Activated B cell treated with CpG ODN at 0.5 μM for 24 hours (primary cell): ENCODE measurements at regions not wholly inside any gene's neighbourhood (a gene's known extent, or its start where the extent isn't known, plus 50 kb on each side); places are given as distances from the start of the nearest gene placed in this dataset.

Experiments used
- ATAC-seq: fragments of 200-7000 bp; cut with Tn5 transposase; one replicate; pipeline ENCODE4 v1.10.0; 2021; ENCODE audit warnings: low read depth, mild to moderate bottlenecking, moderate library complexity
- CTCF ChIA-PET: fragments of 350-600 bp; sonication (Branson Sonifier 250); formaldehyde crosslinking; loops from one replicate; lab custom pipeline; 2021; ENCODE audit warnings: antibody characterized with exemption; lab: Charles Lee
- POLR2A ChIA-PET: fragments of 350-600 bp; sonication (Branson Sonifier 250); formaldehyde crosslinking; loops from one replicate; lab custom pipeline; 2021; ENCODE audit warnings: antibody characterized with exemption; lab: Charles Lee
- DNase-seq: peaks from one replicate; pipeline ENCODE4 v3.0.0; 2022
- H3K27ac Mint-ChIP-seq: one replicate; pipeline ENCODE4 v1.8.0; 2020; ENCODE audit warnings: mixed read lengths
- H3K27me3 Mint-ChIP-seq: one replicate; pipeline ENCODE4 v1.8.0; 2021; ENCODE audit warnings: mixed read lengths
- H3K36me3 Mint-ChIP-seq: one replicate; pipeline ENCODE4 v1.8.0; 2021; ENCODE audit warnings: low read depth, mixed read lengths
- H3K4me1 Mint-ChIP-seq: one replicate; pipeline ENCODE4 v1.8.0; 2021; ENCODE audit warnings: mixed read lengths
- H3K4me3 Mint-ChIP-seq: one replicate; pipeline ENCODE4 v1.8.0; 2020; ENCODE audit warnings: mild to moderate bottlenecking, mixed read lengths
- H3K9me3 Mint-ChIP-seq: one replicate; pipeline ENCODE4 v1.8.0; 2020; ENCODE audit warnings: mixed read lengths
- intact Hi-C: fragments of 100-400 bp; cut with micrococcal nuclease; formaldehyde crosslinking; loops from one replicate; pipeline ENCODE4 v1.15.1; 2024
- TF ChIP-seq, protein P1 (sequence below): fragments of 200-600 bp; IDR thresholded peaks from one replicate; pipeline ENCODE4 v1.8.0; 2022; ENCODE audit warnings: antibody characterized with exemption, mild to moderate bottlenecking

DNA sequence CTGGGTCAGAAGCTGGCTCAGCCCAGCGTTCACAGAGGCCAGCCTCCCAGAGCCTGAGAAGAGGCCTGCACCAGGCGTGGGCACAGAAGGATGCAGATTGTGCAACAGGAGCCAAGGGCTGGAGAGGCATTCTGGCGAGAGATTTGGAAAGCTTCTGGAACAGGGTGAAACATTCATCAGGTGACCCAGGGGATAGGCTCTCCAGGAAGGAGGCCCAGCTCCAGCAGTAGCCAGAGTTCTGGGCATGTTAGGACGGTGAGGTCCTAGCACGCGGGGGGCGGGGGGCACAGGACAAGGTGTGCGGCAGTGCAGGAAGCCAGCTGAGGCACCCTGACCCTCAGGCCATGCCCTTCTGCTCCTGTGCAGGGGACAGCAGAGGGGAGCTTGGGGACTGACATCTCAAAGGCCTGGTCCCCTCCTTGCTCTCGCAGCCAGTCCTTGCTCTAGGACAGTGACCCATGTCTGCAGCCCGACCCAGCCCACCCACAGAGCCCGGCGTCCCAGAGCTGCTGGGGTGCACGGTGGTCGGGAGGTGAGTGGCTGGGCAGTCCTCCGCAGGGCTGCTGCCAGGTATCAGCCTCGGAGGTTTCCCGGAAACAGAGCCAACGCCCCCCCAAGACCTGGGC, 111.7 kb upstream of the KLF13 start:
- POLR2A ChIA-PET, result interaction anchor here (0.5 to 5.9 kb wide), 36 partner anchors 9 to 275 kb away, joined by 3 to 173 read pairs (median 6); partner anchors contain the start of gene KLF13
- Mint-ChIP-seq H3K9me3 (no peaks in the 10 kb centered on the region), H3K36me3 (peaks cover 2% of the 10 kb centered on the region), H3K4me3 (peak overlapping the region; percentile 88), H3K27ac (peak overlapping the region; percentile 79), H3K27me3 (no peaks in the 10 kb centered on the region), H3K4me1 (peaks cover 39% of the 10 kb centered on the region)
- DNase-seq, result no peak
- no peak for ATAC-seq
- CTCF ChIA-PET, result interaction anchor here (0.8 to 5.0 kb wide), 26 partner anchors 9 to 276 kb away, joined by 3 to 69 read pairs (median 5); partner anchors contain the start of gene KLF13
- intact Hi-C loops, result loop anchor here (1.0 to 5.0 kb wide), 10 partner anchors 40 to 273 kb away; partner anchors contain the start of genes KLF13 and MTMR10
- TF ChIP-seq, protein P1, sequence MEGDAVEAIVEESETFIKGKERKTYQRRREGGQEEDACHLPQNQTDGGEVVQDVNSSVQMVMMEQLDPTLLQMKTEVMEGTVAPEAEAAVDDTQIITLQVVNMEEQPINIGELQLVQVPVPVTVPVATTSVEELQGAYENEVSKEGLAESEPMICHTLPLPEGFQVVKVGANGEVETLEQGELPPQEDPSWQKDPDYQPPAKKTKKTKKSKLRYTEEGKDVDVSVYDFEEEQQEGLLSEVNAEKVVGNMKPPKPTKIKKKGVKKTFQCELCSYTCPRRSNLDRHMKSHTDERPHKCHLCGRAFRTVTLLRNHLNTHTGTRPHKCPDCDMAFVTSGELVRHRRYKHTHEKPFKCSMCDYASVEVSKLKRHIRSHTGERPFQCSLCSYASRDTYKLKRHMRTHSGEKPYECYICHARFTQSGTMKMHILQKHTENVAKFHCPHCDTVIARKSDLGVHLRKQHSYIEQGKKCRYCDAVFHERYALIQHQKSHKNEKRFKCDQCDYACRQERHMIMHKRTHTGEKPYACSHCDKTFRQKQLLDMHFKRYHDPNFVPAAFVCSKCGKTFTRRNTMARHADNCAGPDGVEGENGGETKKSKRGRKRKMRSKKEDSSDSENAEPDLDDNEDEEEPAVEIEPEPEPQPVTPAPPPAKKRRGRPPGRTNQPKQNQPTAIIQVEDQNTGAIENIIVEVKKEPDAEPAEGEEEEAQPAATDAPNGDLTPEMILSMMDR, result no peak

DNA sequence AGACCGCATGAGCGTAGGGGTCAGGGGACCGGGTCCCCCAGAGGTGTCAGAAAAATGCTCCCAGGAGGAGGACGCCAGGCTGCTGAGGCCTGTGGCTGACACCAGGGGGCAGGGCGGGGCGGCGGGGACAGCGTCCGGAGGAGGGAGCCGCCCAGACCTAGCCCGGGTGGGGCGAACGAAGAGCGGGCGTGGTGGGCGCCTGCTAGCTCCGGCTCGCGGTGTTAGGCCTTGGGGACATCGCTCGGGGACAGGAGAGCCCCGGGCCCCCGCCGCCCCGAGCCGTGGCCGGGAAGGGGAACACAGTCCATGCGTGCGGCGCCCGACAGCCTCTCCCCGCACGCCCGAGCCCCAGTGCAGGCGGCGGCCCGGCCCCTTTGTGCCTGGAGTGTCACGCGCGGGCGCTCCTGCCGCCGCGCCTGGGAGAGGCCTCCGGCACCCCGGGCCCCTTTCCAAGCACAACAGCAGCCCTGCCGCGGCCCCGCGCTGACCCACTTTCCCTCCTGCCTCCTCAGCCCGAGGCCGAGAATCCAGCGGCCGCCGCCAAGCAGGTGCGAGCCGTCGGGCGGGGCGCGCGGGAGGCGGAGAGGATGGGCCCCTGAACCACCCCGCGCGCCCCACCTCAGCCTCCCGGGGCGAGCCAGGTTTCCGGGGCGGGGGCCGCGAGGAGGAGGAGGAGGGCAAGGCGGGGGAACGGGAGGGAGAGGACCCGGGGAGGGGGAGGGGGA, 111.0 kb upstream of the KLF13 start:
- ATAC-seq (peak; percentile 80), DNase-seq (peak; percentile 86)
- intact Hi-C loops, result loop anchor here (1.0 to 5.0 kb wide), 13 partner anchors 9 to 273 kb away; partner anchors contain the start of genes KLF13 and MTMR10
- Mint-ChIP-seq H3K9me3 (no peaks in the 10 kb centered on the region), H3K36me3 (peaks cover 8% of the 10 kb centered on the region), H3K4me1 (peaks cover 44% of the 10 kb centered on the region), H3K4me3 (peak overlapping the region; percentile 88), H3K27ac (peak overlapping the region; percentile 93), H3K27me3 (no peaks in the 10 kb centered on the region)
- TF ChIP-seq, protein P1, result no peak
- POLR2A ChIA-PET, result interaction anchor here (0.6 to 5.9 kb wide), 35 partner anchors 8 to 275 kb away, joined by 3 to 173 read pairs (median 6); partner anchors contain the start of gene KLF13
- CTCF ChIA-PET, result interaction anchor here (0.8 to 5.0 kb wide), 22 partner anchors 8 to 275 kb away, joined by 3 to 69 read pairs (median 6); partner anchors contain the start of gene KLF13

DNA sequence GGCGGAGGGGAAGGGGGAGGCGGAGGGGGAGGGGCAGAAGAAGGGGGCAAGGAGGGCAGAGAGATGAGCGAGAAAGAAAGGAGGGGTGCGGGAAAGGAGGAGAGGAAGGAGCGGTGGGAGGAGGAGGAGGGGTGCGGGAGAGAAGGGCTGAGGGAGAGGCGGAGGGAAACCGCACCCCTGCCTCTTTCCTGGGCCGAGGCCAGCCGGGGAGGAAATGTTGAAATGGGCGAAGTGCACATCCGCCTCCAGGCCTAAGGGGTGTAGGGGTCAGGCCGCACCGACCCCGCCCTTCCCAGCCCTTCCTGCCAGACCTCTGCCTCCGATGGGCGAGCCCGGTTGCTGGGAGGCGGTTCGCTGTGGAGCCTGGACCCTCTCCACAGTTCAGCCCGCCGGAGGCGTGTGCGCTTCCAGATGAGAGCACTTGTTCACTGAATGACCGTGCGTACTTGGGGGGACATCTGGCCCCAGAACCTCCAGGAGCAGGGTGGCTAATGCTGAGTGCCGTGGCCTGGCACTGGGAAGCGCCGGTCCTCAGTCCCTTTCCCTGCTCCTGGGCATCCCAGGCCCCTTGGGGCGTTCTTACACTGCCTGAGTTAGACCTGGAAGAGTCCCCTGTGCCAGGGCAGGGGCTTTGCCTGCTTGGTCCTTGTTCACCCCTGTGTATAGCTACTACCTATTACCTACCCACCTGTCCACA, 110.3 kb upstream of the KLF13 start:
- DNase-seq, result peak; percentile 48
- TF ChIP-seq, protein P1, result no peak
- H3K9me3 Mint-ChIP-seq, result no peaks in the 10 kb centered on the region
- ChIA-PET CTCF (interaction anchor here (1.2 kb wide), 1 partner anchor 47 kb away, joined by 6 read pairs; no protein-coding TSS in a partner anchor), POLR2A (interaction anchor here (0.6 to 5.9 kb wide), 10 partner anchors 9 to 221 kb away, joined by 3 to 173 read pairs (median 6); partner anchors contain the start of gene KLF13)
- H3K4me1 Mint-ChIP-seq, result peaks cover 47% of the 10 kb centered on the region
- H3K27me3 Mint-ChIP-seq, result no peaks in the 10 kb centered on the region
- intact Hi-C loops, result loop anchor here (1.0 to 5.0 kb wide), 5 partner anchors 8 to 256 kb away; partner anchors contain the start of gene MTMR10
- peak; percentile 51 for ATAC-seq
- H3K36me3 Mint-ChIP-seq, result peaks cover 10% of the 10 kb centered on the region
- peak overlapping the region; percentile 88 for H3K4me3 Mint-ChIP-seq
- peak overlapping the region; percentile 93 for H3K27ac Mint-ChIP-seq

DNA sequence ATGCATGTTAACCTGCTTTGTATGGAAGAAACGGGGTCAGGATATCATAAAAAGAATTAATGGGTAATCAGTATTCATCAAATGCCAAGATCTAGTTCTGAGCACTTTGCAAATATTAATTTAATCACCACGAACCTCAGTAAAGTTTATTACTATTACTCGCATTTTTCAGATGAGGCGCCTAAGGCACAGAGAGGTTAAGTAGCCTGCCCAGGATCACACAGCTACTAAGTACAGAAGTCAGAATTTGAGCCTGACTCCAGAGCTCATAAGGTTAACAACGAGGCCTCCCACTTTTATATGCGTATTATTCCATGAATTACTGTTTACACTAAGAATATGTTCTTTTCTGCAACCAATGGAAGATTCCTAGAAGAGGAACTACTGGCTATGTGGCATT, 109.6 kb upstream of the KLF13 start:
- Mint-ChIP-seq H3K27ac (peak overlapping the region; percentile 93), H3K4me3 (peak overlapping the region; percentile 88), H3K27me3 (no peaks in the 10 kb centered on the region), H3K36me3 (peaks cover 13% of the 10 kb centered on the region), H3K9me3 (no peaks in the 10 kb centered on the region), H3K4me1 (peaks cover 48% of the 10 kb centered on the region)
- DNase-seq (no peak), ATAC-seq (no peak)
- ChIA-PET POLR2A (interaction anchor here (0.6 to 5.9 kb wide), 8 partner anchors 9 to 221 kb away, joined by 3 to 173 read pairs (median 6); partner anchors contain the start of gene KLF13), CTCF (interaction anchor here (1.2 kb wide), 1 partner anchor 46 kb away, joined by 6 read pairs; no protein-coding TSS in a partner anchor)
- intact Hi-C loops, result loop anchor here (2.0 to 5.0 kb wide), 3 partner anchors 144 to 255 kb away; partner anchors contain the start of gene MTMR10
- TF ChIP-seq, protein P1, result no peak
